IPS DF 4.7 (cell line): ENCODE measurements at regions not wholly inside any gene's neighbourhood (a gene's known extent, or its start where the extent isn't known, plus 50 kb on each side); places are given as distances from the start of the nearest gene placed in this dataset.
A peak's percentile ranks its signal among the peaks of the same experiment; 100 is the strongest.

ENCODE experiments used
- DNase-seq: peaks from one replicate; pipeline ENCODE4 v3.0.0-alpha.2; 2013; ENCODE audit warnings: low spot score; ENCODE audit errors: extremely low read depth

GRCh38 chr17:70863436-70864248 lies 694.3 kb downstream of the KCNJ2 start:
- DNase-seq: no peak

- DNase-seq: no peak
These were observed 696.9 kb downstream of the KCNJ2 start for GRCh38 chr17:70865993-70866804.

- no peak for DNase-seq
These were observed 698.8 kb downstream of the KCNJ2 start for GRCh38 chr17:70868149-70868548.

- DNase-seq: peak; percentile 33
These were observed 700.2 kb downstream of the KCNJ2 start for GRCh38 chr17:70869402-70870085.

GRCh38 chr17:70871180-70871818 lies 702.0 kb downstream of the KCNJ2 start:
- no peak for DNase-seq

GRCh38 chr17:70872103-70872502 lies 702.8 kb downstream of the KCNJ2 start:
- no peak for DNase-seq

GRCh38 chr17:70875729-70876310 lies 706.5 kb downstream of the KCNJ2 start:
- DNase-seq: no peak

GRCh38 chr17:70878879-70879278 lies 709.5 kb downstream of the KCNJ2 start:
- DNase-seq: no peak

GRCh38 chr17:70879401-70879800 lies 710.1 kb downstream of the KCNJ2 start:
- DNase-seq: no peak

GRCh38 chr17:70881093-70881492 lies 711.8 kb downstream of the KCNJ2 start:
- no peak for DNase-seq

- DNase-seq: no peak
These were observed 713.2 kb downstream of the KCNJ2 start for GRCh38 chr17:70882504-70882903.

GRCh38 chr17:70886648-70887047 lies 717.3 kb downstream of the KCNJ2 start:
- no peak for DNase-seq

GRCh38 chr17:70888324-70888723 lies 719.0 kb downstream of the KCNJ2 start:
- no peak for DNase-seq

- no peak for DNase-seq
These were observed 722.0 kb downstream of the KCNJ2 start for GRCh38 chr17:70891306-70891705.

GRCh38 chr17:70892527-70892926 lies 723.2 kb downstream of the KCNJ2 start:
- no peak for DNase-seq

GRCh38 chr17:70896843-70897242 lies 727.5 kb downstream of the KCNJ2 start:
- DNase-seq: no peak

- DNase-seq: no peak
These were observed 728.1 kb downstream of the KCNJ2 start for GRCh38 chr17:70897446-70897845.

- DNase-seq: no peak
These were observed 732.5 kb downstream of the KCNJ2 start for GRCh38 chr17:70901870-70902269.

GRCh38 chr17:70905796-70906195 lies 736.5 kb downstream of the KCNJ2 start:
- no peak for DNase-seq

GRCh38 chr17:70906808-70907207 lies 737.5 kb downstream of the KCNJ2 start:
- no peak for DNase-seq
